Middle frontal gyrus (tissue), 1 donor: ENCODE measurements at regions not wholly inside any gene's neighbourhood (a gene's known extent, or its start where the extent isn't known, plus 50 kb on each side); places are given as distances from the start of the nearest gene placed in this dataset.
"Not testable (repeated sequence)": the region's sequence is repeated elsewhere in the genome, so short reads cannot be mapped to it uniquely, and the experiment has no call there.

Experiments used
- DNase-seq: peaks from one replicate; pipeline ENCODE4 v3.0.0-alpha.2; 2015; ENCODE audit warnings: low spot score; ENCODE audit errors: extremely low spot score

GRCh38 chr5:28388428-28388827 lies 1350.0 kb upstream of the CDH9 start:
- DNase-seq: no peak

DNA sequence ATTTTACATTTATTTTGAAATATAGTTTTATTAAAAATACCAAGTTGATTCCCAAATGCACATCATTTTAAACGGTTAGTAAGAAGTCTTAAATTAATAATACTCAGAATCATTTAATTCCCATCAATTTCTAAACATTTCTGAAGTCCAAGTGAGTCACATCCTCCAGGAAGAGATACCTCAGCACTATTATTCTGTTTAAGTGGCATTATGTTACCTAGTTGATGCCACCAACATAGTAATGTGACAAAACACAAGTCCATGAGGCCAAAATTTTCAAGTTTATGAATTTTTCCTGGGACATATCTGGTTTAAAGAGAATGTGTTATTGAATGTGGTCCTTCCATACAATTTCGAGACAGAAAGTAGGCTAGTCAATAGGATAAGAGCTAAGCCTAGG lies 1348.3 kb upstream of the CDH9 start:
- no peak for DNase-seq

- no peak for DNase-seq
These were observed 1341.8 kb upstream of the CDH9 start for GRCh38 chr5:28380167-28380566.

- no peak for DNase-seq
These were observed 1336.1 kb upstream of the CDH9 start for GRCh38 chr5:28374492-28374967.

- DNase-seq: no peak
These were observed 1332.5 kb upstream of the CDH9 start for GRCh38 chr5:28370896-28371295.

- DNase-seq: no peak
These were observed 1331.0 kb upstream of the CDH9 start for GRCh38 chr5:28369418-28369817.

DNA sequence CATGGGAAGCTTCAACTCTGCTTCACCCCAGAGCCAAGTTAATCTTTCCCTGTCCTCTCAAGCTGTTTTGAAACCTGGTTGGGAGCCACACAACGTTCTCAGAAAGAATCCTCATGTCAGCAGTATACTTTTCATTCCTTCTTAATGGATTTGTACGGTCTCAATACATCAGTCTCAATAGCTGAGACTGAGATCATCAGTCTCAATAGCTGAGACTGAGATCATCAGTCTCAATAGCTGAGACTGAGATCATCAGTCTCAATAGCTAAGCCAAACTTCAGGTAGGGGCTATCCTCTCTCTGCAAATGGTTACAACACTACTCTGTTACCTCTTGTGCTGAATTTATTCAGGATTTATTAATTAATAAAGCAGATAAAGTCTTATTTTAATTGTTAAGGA lies 1317.4 kb upstream of the CDH9 start:
- DNase-seq: no peak

- DNase-seq: no peak
These were observed 1308.3 kb upstream of the CDH9 start for GRCh38 chr5:28346696-28347095.

GRCh38 chr5:28344836-28345433 lies 1306.5 kb upstream of the CDH9 start:
- no peak for DNase-seq

GRCh38 chr5:28329176-28329575 lies 1290.8 kb upstream of the CDH9 start:
- DNase-seq: no peak

DNA sequence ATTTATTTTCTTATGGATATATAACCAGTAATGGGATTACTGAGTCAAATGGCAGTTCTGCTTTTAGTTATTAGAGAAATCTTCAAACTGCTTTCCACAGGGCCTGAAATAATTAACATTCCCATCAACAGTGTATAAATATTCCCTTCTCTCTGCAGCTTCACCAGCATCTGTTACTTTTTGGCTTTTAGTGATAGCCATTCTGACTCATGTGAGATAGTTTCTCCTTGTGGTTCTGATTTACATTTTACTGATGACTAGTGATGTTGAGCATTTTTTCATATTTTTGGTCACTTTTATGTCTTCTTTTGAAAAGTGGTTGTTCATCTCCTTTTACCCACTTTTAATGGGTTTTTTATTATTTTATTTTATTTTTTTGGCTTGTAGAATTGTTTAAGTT lies 1290.3 kb upstream of the CDH9 start:
- no peak for DNase-seq

DNA sequence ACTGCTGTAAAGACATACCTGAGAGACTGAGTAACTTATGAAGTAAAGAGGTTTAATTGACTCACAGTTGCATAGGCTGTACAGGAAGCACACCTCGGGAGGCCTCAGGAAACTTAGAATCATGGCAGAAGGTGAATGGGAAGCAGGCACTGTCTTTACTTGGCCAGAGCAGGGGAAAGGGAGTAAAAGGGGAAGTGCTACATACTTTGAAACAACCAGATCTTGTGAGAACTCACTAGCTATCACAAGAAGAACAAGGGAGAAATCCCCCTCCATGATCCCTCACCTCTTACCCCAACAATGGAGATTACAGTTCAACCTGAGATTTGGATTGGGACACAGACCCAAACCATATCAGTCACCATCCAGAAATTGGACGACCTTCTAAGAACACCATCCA lies 1285.8 kb upstream of the CDH9 start:
- DNase-seq: no peak

- DNase-seq: no peak
These were observed 1275.6 kb upstream of the CDH9 start for GRCh38 chr5:28313953-28314352.

DNA sequence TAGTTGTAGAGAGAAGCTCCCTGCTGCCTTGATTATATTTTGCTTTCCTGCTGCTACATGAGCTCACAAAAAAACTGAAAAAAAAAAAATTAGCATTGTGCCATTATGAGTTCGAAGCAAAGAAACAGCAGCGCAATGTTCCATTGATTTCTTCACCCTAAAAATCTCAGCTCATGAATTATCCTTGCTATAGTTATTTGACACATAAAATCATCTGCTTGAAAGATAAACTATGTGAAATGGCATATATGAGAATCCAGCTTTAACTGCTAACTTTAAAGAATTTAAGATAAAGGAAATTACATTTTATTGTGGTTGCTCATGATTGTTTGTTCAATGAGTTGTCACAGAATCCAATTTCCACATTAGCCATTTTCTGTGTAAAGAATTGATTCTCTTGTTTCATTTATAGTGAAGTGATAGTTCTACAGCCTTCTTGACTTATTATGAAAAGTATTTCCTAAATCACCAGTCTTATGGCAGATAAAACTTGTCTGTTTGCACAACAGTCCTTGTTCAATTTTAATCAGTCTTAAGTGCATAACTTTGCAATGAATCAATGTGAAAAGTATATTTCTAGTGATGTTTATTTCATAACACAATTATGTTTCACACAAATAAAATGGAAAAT lies 1275.0 kb upstream of the CDH9 start:
- no peak for DNase-seq

GRCh38 chr5:28310696-28311095 lies 1272.3 kb upstream of the CDH9 start:
- no peak for DNase-seq

GRCh38 chr5:28305891-28306290 lies 1267.5 kb upstream of the CDH9 start:
- no peak for DNase-seq

GRCh38 chr5:28301712-28302111 lies 1263.3 kb upstream of the CDH9 start:
- DNase-seq: no peak

DNA sequence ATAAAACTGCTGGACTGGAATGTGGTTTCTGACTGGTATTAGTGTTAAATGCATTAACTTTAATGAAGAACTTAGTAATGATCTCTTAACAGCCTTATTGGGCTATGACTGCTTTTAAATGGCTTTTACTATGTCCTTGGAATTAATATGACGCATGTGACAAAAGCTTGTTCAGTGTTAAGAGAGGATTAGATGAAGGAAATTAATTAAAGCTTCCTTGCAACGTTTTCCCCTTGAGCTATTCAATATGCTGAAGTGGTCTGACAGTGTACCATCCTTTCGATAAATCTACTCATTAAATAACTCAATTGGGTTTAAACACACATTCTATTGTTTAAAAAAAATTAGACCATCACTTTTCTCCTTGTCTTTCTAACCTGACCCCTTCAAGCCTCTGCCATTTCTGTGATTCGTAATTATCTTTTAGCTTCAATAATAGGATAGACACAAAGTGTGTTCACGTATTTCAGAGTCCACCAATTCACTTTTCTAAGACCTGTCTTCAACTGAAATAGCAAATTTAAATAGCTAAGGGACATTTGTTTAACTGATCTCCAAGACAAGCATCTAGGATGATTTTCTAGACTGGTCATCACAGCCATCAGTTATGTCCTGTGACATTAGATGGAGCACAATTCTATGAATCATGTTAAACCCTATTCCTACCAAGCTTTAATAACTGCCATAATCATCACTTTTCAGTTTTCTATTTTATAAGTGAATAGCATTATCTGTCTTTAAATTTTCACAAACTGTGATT lies 1258.0 kb upstream of the CDH9 start:
- DNase-seq: no peak

- not testable (repeated sequence) for DNase-seq
These were observed 1248.6 kb upstream of the CDH9 start for GRCh38 chr5:28287021-28287420.

DNA sequence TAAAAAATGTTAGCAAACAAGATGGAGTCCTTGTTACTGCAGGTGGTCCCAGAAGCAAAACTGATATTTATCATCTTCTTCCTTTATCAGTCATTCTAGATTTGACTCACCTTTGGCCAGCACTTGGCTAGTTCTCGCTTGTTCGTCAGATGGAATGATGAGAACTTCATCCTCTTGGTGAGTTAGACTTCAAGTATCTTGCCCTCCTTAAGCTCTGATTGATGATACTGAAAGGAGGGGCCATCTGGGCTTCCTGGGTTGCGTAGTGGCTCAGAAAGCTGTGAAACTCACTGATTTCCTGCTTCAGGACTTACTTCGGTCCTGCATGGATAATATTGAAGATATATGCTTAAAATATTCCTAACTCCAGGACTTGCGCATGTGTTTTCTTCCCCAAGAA lies 1248.2 kb upstream of the CDH9 start:
- DNase-seq: no peak

GRCh38 chr5:28284788-28285187 lies 1246.4 kb upstream of the CDH9 start:
- DNase-seq: no peak

GRCh38 chr5:28281351-28281750 lies 1243.0 kb upstream of the CDH9 start:
- no peak for DNase-seq

- no peak for DNase-seq
These were observed 1237.5 kb upstream of the CDH9 start for GRCh38 chr5:28275931-28276330.
